Panc1 (cell line): ENCODE measurements at regions not wholly inside any gene's neighbourhood (a gene's known extent, or its start where the extent isn't known, plus 50 kb on each side); places are given as distances from the start of the nearest gene placed in this dataset.

ENCODE experiments used
- CTCF ChIP-seq: fragments of 450-650 bp; IDR thresholded peaks from 2 replicates; pipeline ENCODE4 v1.5.1; 2017; ENCODE audit warnings: mild to moderate bottlenecking
- POLR2AphosphoS5 ChIP-seq: IDR thresholded peaks from 2 replicates; pipeline ENCODE4 v1.6.1; 2012; ENCODE audit warnings: mild to moderate bottlenecking, low read depth, low read length, moderate library complexity

- TF ChIP-seq POLR2AphosphoS5, result no peak
- TF ChIP-seq CTCF, result no peak
These were observed 107.4 kb downstream of the UNCX start for GRCh38 chr7:1340031-1340430.
